ENCODE measurements at regions not wholly inside any gene's neighbourhood (a gene's known extent, or its start where the extent isn't known, plus 50 kb on each side); places are given as distances from the start of the nearest gene placed in this dataset.

DNA sequence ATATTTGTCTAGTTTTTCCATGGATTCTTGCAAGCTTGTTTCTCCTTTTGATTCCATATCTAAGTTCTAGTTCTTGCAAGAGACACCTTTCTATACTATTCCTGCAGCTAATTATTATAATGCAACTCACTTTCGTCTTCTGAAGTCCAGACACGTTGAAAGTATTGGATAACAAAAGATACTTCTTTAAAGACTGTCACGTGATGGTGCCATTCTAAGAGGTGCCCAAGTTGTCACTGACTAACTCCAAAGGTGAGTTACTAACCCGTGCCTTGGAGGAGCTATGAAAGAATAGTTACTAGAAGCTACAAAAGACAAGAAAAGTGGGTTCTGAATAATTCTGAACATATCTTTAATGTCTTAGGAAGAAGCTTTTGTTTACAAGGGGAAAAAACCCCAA, 322.6 kb downstream of the HDGFL1 start:
- ChIA-PET RAD21 (ENCODE audit: low non-redundant PET in 1 of 2, low total read pairs in 2 of 2, uncharacterized antibody in 2 of 2, unreplicated experiment in 2 of 2) (no interaction called here), POLR2A (no interaction called here), CTCF (interaction anchor here (1.4 kb wide), 1 partner anchor 14 kb away, joined by 4 read pairs; no protein-coding TSS in a partner anchor)
- no TSS peak for BruUV-seq (replicated peaks)
- Histone ChIP-seq H3K9me2 (ENCODE audit: insufficient read depth) (no peaks in the 10 kb centered on the region), H4K20me1 (ENCODE audit: insufficient read depth) (no peaks in the 10 kb centered on the region), H3K4me3 (replicated peaks in 1 of 2; ENCODE audit: low read depth in 1 of 2, low read length in 2 of 2) (no peak overlapping the region), H3K9me3 (ENCODE audit: control insufficient read depth in 1 of 2, insufficient read depth in 1 of 2, low read depth in 1 of 2, low read length in 2 of 2) (no peaks in the 10 kb centered on the region), H3K27me3 (ENCODE audit: insufficient read depth, low read length) (no peaks in the 10 kb centered on the region), H3K36me3 (ENCODE audit: control insufficient read depth in 1 of 2, insufficient read depth in 2 of 2, low read length in 2 of 2) (no peaks in the 10 kb centered on the region), H2AFZ (ENCODE audit: low read depth, low read length, poor library complexity, severe bottlenecking) (no peak overlapping the region), H3K9ac (ENCODE audit: low read length) (no peak overlapping the region), H3K79me2 (ENCODE audit: insufficient read depth, low read length) (no peaks in the 10 kb centered on the region), H3K27ac (ENCODE audit: low read depth, low read length) (no peak overlapping the region), H3K4me1 (ENCODE audit: control insufficient read depth in 1 of 2, insufficient read depth in 2 of 2, low read length in 2 of 2) (0 out of 4 replicates have a peak, but pooled peaks cover 0 to 3% of the 10 kb centered on the region in 2 experiments), H3K4me2 (ENCODE audit: low read length) (no peak overlapping the region)
- intact Hi-C loops (cut with micrococcal nuclease), result no loop called here
- no peak for DNase-seq (ENCODE audit: low read depth, low spot score)
- ATAC-seq, result no peak
- TF ChIP-seq EZH2phosphoT487 (IDR thresholded peaks at IDR 0.05; ENCODE audit: borderline replicate concordance) (no peak), YY1 (IDR thresholded peaks at IDR 0.05; ENCODE audit: extremely low read depth, insufficient replicate concordance, low read depth, low read length) (no peak), POLR2AphosphoS5 (IDR thresholded peaks at IDR 0.05; ENCODE audit: low read depth, low read length) (no peak), FOSL1 (IDR thresholded peaks at IDR 0.05; ENCODE audit: low read depth) (no peak), SRF (IDR thresholded peaks at IDR 0.05; ENCODE audit: low read depth) (no peak), CEBPB (IDR thresholded peaks at IDR 0.05; ENCODE audit: low read depth) (no peak), ZFX (IDR thresholded peaks at IDR 0.05) (no peak)
- TF ChIP-seq, protein P1, sequence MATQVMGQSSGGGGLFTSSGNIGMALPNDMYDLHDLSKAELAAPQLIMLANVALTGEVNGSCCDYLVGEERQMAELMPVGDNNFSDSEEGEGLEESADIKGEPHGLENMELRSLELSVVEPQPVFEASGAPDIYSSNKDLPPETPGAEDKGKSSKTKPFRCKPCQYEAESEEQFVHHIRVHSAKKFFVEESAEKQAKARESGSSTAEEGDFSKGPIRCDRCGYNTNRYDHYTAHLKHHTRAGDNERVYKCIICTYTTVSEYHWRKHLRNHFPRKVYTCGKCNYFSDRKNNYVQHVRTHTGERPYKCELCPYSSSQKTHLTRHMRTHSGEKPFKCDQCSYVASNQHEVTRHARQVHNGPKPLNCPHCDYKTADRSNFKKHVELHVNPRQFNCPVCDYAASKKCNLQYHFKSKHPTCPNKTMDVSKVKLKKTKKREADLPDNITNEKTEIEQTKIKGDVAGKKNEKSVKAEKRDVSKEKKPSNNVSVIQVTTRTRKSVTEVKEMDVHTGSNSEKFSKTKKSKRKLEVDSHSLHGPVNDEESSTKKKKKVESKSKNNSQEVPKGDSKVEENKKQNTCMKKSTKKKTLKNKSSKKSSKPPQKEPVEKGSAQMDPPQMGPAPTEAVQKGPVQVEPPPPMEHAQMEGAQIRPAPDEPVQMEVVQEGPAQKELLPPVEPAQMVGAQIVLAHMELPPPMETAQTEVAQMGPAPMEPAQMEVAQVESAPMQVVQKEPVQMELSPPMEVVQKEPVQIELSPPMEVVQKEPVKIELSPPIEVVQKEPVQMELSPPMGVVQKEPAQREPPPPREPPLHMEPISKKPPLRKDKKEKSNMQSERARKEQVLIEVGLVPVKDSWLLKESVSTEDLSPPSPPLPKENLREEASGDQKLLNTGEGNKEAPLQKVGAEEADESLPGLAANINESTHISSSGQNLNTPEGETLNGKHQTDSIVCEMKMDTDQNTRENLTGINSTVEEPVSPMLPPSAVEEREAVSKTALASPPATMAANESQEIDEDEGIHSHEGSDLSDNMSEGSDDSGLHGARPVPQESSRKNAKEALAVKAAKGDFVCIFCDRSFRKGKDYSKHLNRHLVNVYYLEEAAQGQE (IDR thresholded peaks at IDR 0.05; ENCODE audit: low read depth), result no peak
- TF ChIP-seq, protein P2, sequence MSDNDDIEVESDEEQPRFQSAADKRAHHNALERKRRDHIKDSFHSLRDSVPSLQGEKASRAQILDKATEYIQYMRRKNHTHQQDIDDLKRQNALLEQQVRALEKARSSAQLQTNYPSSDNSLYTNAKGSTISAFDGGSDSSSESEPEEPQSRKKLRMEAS (IDR thresholded peaks at IDR 0.05), result no peak
- TF ChIP-seq, protein P3, sequence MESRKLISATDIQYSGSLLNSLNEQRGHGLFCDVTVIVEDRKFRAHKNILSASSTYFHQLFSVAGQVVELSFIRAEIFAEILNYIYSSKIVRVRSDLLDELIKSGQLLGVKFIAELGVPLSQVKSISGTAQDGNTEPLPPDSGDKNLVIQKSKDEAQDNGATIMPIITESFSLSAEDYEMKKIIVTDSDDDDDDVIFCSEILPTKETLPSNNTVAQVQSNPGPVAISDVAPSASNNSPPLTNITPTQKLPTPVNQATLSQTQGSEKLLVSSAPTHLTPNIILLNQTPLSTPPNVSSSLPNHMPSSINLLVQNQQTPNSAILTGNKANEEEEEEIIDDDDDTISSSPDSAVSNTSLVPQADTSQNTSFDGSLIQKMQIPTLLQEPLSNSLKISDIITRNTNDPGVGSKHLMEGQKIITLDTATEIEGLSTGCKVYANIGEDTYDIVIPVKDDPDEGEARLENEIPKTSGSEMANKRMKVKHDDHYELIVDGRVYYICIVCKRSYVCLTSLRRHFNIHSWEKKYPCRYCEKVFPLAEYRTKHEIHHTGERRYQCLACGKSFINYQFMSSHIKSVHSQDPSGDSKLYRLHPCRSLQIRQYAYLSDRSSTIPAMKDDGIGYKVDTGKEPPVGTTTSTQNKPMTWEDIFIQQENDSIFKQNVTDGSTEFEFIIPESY (IDR thresholded peaks at IDR 0.05; ENCODE audit: extremely low read depth, insufficient replicate concordance, low read length), result no peak
